HepG2 (cell line): ENCODE measurements at regions not wholly inside any gene's neighbourhood (a gene's known extent, or its start where the extent isn't known, plus 50 kb on each side); places are given as distances from the start of the nearest gene placed in this dataset.

Experiments used
- CTCF ChIP-seq: sonication (generic); formaldehyde crosslinking; IDR thresholded peaks from 2 replicates; pipeline ENCODE4 v1.5.0; 2020; ENCODE audit warnings: mild to moderate bottlenecking, missing genetic modification reagents, moderate library complexity
- EZH2 ChIP-seq: conservative IDR thresholded peaks from 2 replicates; pipeline ENCODE4 v1.6.1; 2012; ENCODE audit warnings: mild to moderate bottlenecking, low read depth, low read length, moderate library complexity
- MEIS2 ChIP-seq: sonication (generic); formaldehyde crosslinking; IDR thresholded peaks from 2 replicates; pipeline ENCODE4 v1.9.0; 2021; ENCODE audit warnings: mild to moderate bottlenecking, missing genetic modification reagents
- TF ChIP-seq, protein P1 (sequence below): sonication (generic); formaldehyde crosslinking; IDR thresholded peaks from 2 replicates; pipeline ENCODE4 v1.5.0; 2020; ENCODE audit warnings: missing genetic modification reagents

- no peak for TF ChIP-seq CTCF (CRISPR knock-in tag)
- TF ChIP-seq EZH2 = no peak
- no peak for TF ChIP-seq MEIS2
- TF ChIP-seq, protein P1, sequence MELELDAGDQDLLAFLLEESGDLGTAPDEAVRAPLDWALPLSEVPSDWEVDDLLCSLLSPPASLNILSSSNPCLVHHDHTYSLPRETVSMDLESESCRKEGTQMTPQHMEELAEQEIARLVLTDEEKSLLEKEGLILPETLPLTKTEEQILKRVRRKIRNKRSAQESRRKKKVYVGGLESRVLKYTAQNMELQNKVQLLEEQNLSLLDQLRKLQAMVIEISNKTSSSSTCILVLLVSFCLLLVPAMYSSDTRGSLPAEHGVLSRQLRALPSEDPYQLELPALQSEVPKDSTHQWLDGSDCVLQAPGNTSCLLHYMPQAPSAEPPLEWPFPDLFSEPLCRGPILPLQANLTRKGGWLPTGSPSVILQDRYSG (CRISPR knock-in tag) = no peak
Measured at GRCh38 chr5:3424946-3425345, 170.7 kb upstream of the IRX1 start.
